Stromal cell of bone marrow (primary cell): ENCODE measurements at regions not wholly inside any gene's neighbourhood (a gene's known extent, or its start where the extent isn't known, plus 50 kb on each side); places are given as distances from the start of the nearest gene placed in this dataset.
"Not testable (repeated sequence)": the region's sequence is repeated elsewhere in the genome, so short reads cannot be mapped to it uniquely, and the experiment has no call there.

Experiments
- DNase-seq: peaks from one replicate; pipeline ENCODE4 v3.0.0-alpha.2; 2012; ENCODE audit warnings: low read depth

GRCh38 chr15:24150542-24150941, 463.4 kb upstream of the NDN start:
- DNase-seq = no peak

- DNase-seq = not testable (repeated sequence)
Observed at GRCh38 chr15:24158306-24158705, 471.2 kb upstream of the NDN start.

GRCh38 chr15:24165512-24165911, 478.4 kb upstream of the NDN start:
- DNase-seq = not testable (repeated sequence)

- DNase-seq = not testable (repeated sequence)
Observed at GRCh38 chr15:24202297-24202696, 473.3 kb upstream of the NPAP1 start.

DNA sequence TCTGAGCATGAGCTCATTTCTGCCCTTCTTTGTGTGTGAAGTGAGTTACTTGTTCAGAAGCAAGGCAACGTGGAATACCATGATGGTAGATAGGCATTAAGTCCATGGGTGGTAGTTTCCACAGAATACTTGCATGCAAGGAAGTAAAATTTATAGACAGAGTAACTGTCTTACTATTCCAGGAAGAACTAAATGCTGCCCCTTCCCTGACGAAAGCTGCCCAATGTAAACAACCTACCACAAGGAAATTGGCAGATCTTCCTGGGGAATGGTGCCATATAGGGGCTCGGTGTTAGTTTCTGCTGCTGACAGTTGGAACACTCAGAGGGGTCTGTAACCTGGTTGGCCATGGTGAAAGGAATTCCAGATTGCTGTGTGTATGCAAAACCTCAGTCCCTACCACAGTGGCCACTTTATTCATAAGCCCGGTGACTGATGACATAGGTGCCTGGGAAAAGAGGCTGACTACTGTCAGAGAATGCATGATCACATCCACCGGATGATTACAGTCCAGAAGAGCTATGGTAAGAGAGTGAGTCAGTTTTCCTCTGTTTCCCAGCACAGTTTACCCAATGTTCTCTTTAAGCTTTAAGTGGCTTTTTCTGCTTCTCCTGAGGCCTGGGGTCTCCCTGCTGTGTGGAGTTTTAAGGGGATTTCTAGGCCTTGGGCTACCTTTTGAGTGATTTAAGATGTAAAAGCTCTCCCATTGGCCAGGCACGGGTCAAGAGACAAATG, 463.7 kb upstream of the NPAP1 start:
- DNase-seq = not testable (repeated sequence)

DNA sequence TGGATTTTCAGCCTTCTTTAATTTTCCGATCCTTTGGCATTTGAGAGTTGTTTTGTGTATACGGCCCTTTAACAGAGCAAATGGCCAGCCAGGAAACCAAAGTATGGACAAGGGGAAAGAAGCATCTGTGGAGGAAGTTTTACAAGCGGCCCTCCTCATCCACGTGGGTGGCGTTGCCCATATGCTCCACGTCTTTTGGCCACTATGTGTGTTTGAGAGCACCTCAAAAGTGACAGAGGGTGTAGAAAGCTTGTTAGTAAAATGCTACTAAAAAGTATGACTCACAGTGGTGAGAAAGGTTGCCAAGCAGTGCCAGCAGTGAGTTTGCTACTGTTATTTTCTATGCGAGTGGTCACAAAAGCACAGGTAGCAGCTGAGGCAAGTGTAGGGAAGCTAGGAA, 451.8 kb upstream of the NPAP1 start:
- no peak for DNase-seq

DNA sequence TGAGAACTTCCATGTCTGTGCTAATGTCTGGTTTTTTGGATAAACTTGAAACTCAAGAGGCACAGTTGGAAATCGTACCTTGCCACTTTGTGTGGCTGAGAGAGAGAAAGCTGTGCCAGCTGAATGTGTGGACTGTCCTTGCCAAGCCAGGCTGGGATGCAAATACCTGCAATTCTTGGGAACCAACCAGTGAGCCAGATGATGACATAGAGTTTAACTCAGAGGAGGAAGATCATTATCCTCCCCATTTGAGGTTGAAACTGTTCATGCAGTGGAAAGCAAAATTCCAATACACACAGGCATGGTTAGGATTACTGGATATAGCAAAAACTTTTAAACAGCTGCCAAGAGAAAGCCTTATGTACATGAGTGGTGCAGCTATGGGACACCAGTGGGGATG, 451.4 kb upstream of the NPAP1 start:
- no peak for DNase-seq

DNA sequence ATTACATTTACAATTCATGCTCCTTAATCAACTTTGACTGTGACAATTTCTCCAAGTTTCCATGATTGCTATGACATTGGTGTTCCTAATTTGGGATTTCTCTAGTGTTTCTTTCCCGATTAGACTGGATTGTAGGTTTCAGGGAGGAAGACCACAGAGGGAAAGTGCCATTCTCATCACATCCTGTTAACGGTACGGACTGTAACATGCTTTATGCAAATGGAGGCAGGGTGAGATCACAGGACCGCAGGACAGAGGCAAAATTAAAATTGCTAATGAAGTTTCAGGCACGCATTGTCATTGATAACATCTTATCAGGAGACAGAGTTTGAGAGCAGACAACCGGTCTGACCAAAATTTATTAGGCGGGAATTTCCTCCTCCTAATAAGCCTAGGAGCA, 446.7 kb upstream of the NPAP1 start:
- DNase-seq = not testable (repeated sequence)

DNA sequence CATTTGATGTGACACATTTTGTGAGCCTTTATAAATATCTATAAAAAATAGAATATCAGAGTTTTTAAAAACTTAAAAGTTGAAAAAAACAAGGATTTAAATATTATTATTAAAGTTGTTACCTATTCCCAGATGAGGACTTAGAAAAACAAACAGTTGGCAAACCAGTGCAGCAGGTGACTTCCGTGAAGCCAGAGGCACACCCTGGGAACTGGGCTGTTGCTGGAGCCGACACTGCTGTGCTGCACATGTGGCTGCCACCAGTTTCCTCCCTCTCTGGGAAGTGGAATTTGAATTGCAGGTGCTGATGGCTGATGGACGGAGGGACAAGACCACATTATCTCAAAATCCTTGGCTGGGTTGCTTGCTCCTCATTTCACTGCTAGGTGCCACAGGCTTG, 442.4 kb upstream of the NPAP1 start:
- DNase-seq = not testable (repeated sequence)

GRCh38 chr15:24240580-24240979, 435.0 kb upstream of the NPAP1 start:
- not testable (repeated sequence) for DNase-seq

DNA sequence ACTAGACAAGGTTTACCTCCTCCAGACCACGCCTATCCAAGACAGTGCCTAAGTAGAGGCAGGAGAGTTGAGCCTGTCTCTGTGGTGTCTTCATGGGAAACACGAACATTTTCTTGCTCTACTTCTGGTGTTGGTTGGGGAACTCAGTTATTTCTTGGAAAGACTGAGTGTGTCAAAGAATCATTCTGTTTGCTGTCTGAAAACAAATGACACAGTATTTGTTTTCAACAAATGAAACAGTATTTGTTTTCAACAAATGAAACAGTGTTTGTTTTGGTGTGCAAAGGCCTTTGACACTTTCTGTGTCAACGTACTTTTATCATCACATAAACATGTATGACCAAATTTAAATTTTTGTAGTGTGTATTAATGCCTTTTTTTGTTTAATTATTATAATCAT, 416.5 kb upstream of the NPAP1 start:
- DNase-seq = not testable (repeated sequence)

GRCh38 chr15:24260407-24260806, 415.2 kb upstream of the NPAP1 start:
- not testable (repeated sequence) for DNase-seq

GRCh38 chr15:24260854-24261253, 414.7 kb upstream of the NPAP1 start:
- DNase-seq = not testable (repeated sequence)

GRCh38 chr15:24268536-24269165, 406.9 kb upstream of the NPAP1 start:
- DNase-seq = not testable (repeated sequence)

- DNase-seq = no peak
Observed at GRCh38 chr15:24269166-24269571, 406.4 kb upstream of the NPAP1 start.

DNA sequence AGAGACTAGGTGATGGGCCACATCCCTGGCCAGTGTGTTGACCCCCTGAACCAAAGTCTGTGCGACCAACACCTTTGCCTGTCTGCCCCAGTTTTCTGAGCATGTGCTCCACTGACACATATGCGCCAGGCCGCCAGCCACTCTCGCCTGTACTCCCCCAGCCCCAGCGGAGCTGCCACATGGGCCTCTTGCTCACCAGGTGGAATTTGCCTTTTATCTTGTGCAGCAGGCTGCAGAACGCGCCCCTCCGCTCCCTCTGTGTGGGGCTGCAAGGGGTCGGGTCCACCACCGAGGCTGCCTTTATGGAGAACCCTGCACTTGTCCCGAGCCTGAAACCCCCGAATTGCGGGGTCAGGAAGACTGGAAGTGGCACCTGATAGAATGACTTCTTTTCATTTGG, 405.7 kb upstream of the NPAP1 start:
- no peak for DNase-seq

- not testable (repeated sequence) for DNase-seq
Observed at GRCh38 chr15:24271496-24272244, 403.9 kb upstream of the NPAP1 start.

- DNase-seq = no peak
Observed at GRCh38 chr15:24292837-24293236, 382.7 kb upstream of the NPAP1 start.

GRCh38 chr15:24300804-24301368, 374.7 kb upstream of the NPAP1 start:
- not testable (repeated sequence) for DNase-seq

GRCh38 chr15:24301999-24302398, 373.6 kb upstream of the NPAP1 start:
- not testable (repeated sequence) for DNase-seq

DNA sequence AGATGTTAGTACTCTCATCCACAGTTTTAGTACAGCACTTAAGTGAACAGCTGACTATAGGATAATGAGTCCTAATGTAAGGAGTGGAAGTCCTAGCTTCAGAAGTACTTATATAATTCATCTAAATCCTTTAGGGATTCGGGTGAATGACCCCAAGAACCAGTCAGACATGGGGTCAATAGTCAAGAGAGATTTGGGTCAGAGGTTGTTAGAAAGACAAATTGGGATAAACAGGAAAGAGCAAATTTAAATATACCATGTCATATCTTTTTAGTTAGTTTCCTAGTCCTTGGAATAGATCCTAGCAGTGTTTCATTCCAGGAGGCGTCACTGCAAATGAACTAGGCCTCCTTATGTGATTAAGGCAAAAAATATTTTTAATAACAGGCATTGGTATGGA, 370.8 kb upstream of the NPAP1 start:
- DNase-seq = not testable (repeated sequence)

DNA sequence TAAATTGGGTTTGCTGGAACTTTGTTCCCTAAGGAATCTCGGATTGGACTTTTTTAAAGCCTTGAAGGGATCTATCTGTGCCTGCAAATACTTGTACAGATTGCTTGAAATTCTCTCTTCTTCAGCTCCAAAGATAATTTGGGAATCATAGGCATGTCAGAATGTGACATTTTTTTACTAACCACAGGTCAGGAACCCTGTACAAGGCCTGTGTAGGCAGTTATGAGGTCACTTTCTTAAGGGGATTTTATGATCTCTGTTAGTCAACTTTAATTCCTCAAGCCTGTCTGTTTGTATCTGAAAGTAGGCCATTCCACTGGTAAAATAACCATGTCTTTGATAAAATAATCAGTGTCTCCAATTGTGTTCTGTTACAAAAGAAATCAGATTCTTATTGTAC, 369.9 kb upstream of the NPAP1 start:
- not testable (repeated sequence) for DNase-seq

DNA sequence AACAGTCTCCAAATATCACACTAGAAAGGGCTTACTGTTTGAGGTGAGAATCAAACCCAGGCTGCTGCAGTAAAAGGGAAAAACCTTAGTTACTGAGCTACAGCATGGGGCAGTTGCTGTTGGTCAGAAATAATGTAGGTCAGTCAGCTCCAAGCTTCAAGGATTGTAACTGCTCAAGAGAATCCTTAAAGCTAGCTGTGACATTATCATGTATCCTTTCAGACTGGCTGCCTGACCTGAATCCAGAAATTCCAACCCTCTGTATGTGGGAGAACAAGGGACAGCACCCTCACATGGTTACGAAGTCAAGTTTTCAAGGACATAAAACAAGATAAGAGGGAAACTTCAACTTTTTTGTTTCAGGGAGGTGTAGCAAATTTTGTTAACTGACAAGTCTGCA, 365.9 kb upstream of the NPAP1 start:
- DNase-seq = not testable (repeated sequence)
